Vagina (tissue), 2 donors: ENCODE measurements at regions not wholly inside any gene's neighbourhood (a gene's known extent, or its start where the extent isn't known, plus 50 kb on each side); places are given as distances from the start of the nearest gene placed in this dataset.

Source experiments
- DNase-seq, 2 donors: peaks; one replicate each; pipeline ENCODE4 v3.0.0-alpha.2; 2017; ENCODE audit errors: extremely low spot score in 2 of 2
- H3K27ac ChIP-seq: fragments of 200-600 bp; sonication (generic); one replicate; pipeline ENCODE4 v1.5.1; 2019
- H3K27me3 ChIP-seq: fragments of 200-600 bp; sonication (generic); one replicate; pipeline ENCODE4 v1.5.1; 2019
- H3K36me3 ChIP-seq, 2 donors: fragments of 200-600 bp; sonication (generic); one replicate each; pipeline ENCODE4 v1.5.1; 2017 to 2019
- H3K4me1 ChIP-seq: fragments of 200-600 bp; sonication (generic); one replicate; pipeline ENCODE4 v1.5.1; 2019
- H3K4me3 ChIP-seq, 2 donors: fragments of 200-600 bp; sonication (generic); 1 replicate in 1 of 2; 2 replicates in 1 of 2; pipeline ENCODE4 v1.5.1; 2016 to 2019
- H3K9me3 ChIP-seq: fragments of 200-600 bp; sonication (generic); one replicate; pipeline ENCODE4 v1.5.1; 2019
- CTCF ChIP-seq, 3 experiments: fragments of 450-650 bp in 2 of 3; fragments of 200-600 bp in 1 of 3; sonication (generic) in 1 of 3; IDR thresholded peaks; one replicate each; pipeline ENCODE4 v1.5.1; 2017 to 2019; ENCODE audit warnings: antibody characterized with exemption in 3 of 3, mild to moderate bottlenecking in 2 of 3, moderate library complexity in 2 of 3
- POLR2A ChIP-seq, 2 donors: fragments of 450-650 bp; IDR thresholded peaks; one replicate each; pipeline ENCODE4 v1.6.1; 2017; ENCODE audit warnings: antibody characterized with exemption in 2 of 2, mild to moderate bottlenecking in 2 of 2, moderate library complexity in 2 of 2
- POLR2AphosphoS5 ChIP-seq, 2 donors: sonication (generic); formaldehyde crosslinking; IDR thresholded peaks; one replicate each; pipeline ENCODE4 v1.9.0; 2017; ENCODE audit warnings: antibody characterized with exemption in 2 of 2, mild to moderate bottlenecking in 2 of 2, low read depth in 1 of 2; ENCODE audit not compliant: insufficient read depth in 1 of 2
- intact Hi-C: fragments of 100-400 bp; cut with DNase I; formaldehyde crosslinking; loops from one replicate; pipeline ENCODE4 v1.15.1; 2023

- no peak for DNase-seq
Measured at GRCh38 chr6:148682990-148683389, 63.8 kb upstream of the UST start.

GRCh38 chr6:148689168-148689567, 57.7 kb upstream of the UST start:
- Histone ChIP-seq H3K4me1 (no peaks in the 10 kb centered on the region), H3K4me3 (no peak overlapping the region)
- intact Hi-C loops: no loop called here

More at GRCh38 chr6:148682990-148683389, 63.8 kb upstream of the UST start:
- Histone ChIP-seq H3K4me1 (no peaks in the 10 kb centered on the region), H3K4me3 (no peak overlapping the region), H3K27ac (no peak overlapping the region), H3K36me3 (no peaks in the 10 kb centered on the region), H3K27me3 (no peaks in the 10 kb centered on the region), H3K9me3 (no peaks in the 10 kb centered on the region)
- intact Hi-C loops: no loop called here
- TF ChIP-seq CTCF (IDR thresholded peaks at IDR 0.05) (no peak), POLR2AphosphoS5 (IDR thresholded peaks at IDR 0.05; ENCODE audit: insufficient read depth in 1 of 2, low read depth in 1 of 2) (no peak), POLR2A (IDR thresholded peaks at IDR 0.05) (no peak)

GRCh38 chr6:148693882-148694484, 52.8 kb upstream of the UST start:
- TF ChIP-seq POLR2AphosphoS5 (IDR thresholded peaks at IDR 0.05; ENCODE audit: insufficient read depth in 1 of 2, low read depth in 1 of 2): no peak
- TF ChIP-seq POLR2A (IDR thresholded peaks at IDR 0.05): no peak
- no peak for TF ChIP-seq CTCF (IDR thresholded peaks at IDR 0.05)
- H3K9me3 ChIP-seq: no peaks in the 10 kb centered on the region
- no peaks in the 10 kb centered on the region for H3K36me3 ChIP-seq
- no peaks in the 10 kb centered on the region for H3K27me3 ChIP-seq
- H3K27ac ChIP-seq: no peak overlapping the region
- no peaks in the 10 kb centered on the region for H3K4me1 ChIP-seq
- DNase-seq: no peak
- intact Hi-C loops: no loop called here
- no peak overlapping the region for H3K4me3 ChIP-seq

More at GRCh38 chr6:148689168-148689567, 57.7 kb upstream of the UST start:
- no peak overlapping the region for H3K27ac ChIP-seq
- no peaks in the 10 kb centered on the region for H3K27me3 ChIP-seq
- TF ChIP-seq POLR2A (IDR thresholded peaks at IDR 0.05) (no peak), POLR2AphosphoS5 (IDR thresholded peaks at IDR 0.05; ENCODE audit: insufficient read depth in 1 of 2, low read depth in 1 of 2) (no peak), CTCF (IDR thresholded peaks at IDR 0.05) (no peak)
- no peaks in the 10 kb centered on the region for H3K36me3 ChIP-seq
- no peak for DNase-seq
- H3K9me3 ChIP-seq: no peaks in the 10 kb centered on the region
